NCI-H460 (cell line): ENCODE measurements at regions not wholly inside any gene's neighbourhood (a gene's known extent, or its start where the extent isn't known, plus 50 kb on each side); places are given as distances from the start of the nearest gene placed in this dataset.
"Not testable (repeated sequence)": the region's sequence is repeated elsewhere in the genome, so short reads cannot be mapped to it uniquely, and the experiment has no call there.

ENCODE experiments used
- DNase-seq: peaks from one replicate; pipeline ENCODE4 v3.0.0-alpha.2; 2016; ENCODE audit warnings: low read depth; ENCODE audit errors: extremely low read depth

GRCh38 chr2:81462420-81462819, 1157.9 kb upstream of the LRRTM1 start:
- no peak for DNase-seq

- no peak for DNase-seq
Observed at GRCh38 chr2:81445176-81445575, 1140.6 kb upstream of the LRRTM1 start.

GRCh38 chr2:81437456-81438000, 1133.0 kb upstream of the LRRTM1 start:
- no peak for DNase-seq

GRCh38 chr2:81436256-81436655, 1131.7 kb upstream of the LRRTM1 start:
- DNase-seq: no peak

GRCh38 chr2:81412681-81413080, 1108.1 kb upstream of the LRRTM1 start:
- DNase-seq: no peak

- DNase-seq: no peak
Observed at GRCh38 chr2:81403508-81403907, 1099.0 kb upstream of the LRRTM1 start.

GRCh38 chr2:81396417-81397019, 1092.0 kb upstream of the LRRTM1 start:
- no peak for DNase-seq

GRCh38 chr2:81395746-81396145, 1091.2 kb upstream of the LRRTM1 start:
- DNase-seq: no peak

- DNase-seq: no peak
Observed at GRCh38 chr2:81389203-81389602, 1084.7 kb upstream of the LRRTM1 start.

- DNase-seq: no peak
Observed at GRCh38 chr2:81363800-81364199, 1059.2 kb upstream of the LRRTM1 start.

- not testable (repeated sequence) for DNase-seq
Observed at GRCh38 chr2:81362468-81362867, 1057.9 kb upstream of the LRRTM1 start.

GRCh38 chr2:81355436-81355835, 1050.9 kb upstream of the LRRTM1 start:
- no peak for DNase-seq

- no peak for DNase-seq
Observed at GRCh38 chr2:81334046-81334445, 1029.5 kb upstream of the LRRTM1 start.

- DNase-seq: no peak
Observed at GRCh38 chr2:81328968-81329367, 1024.4 kb upstream of the LRRTM1 start.

- no peak for DNase-seq
Observed at GRCh38 chr2:81327911-81328310, 1023.4 kb upstream of the LRRTM1 start.

GRCh38 chr2:81324046-81324445, 1019.5 kb upstream of the LRRTM1 start:
- peak; percentile 19 for DNase-seq

GRCh38 chr2:81304154-81304830, 999.7 kb upstream of the LRRTM1 start:
- no peak for DNase-seq

GRCh38 chr2:81303321-81303720, 998.8 kb upstream of the LRRTM1 start:
- DNase-seq: no peak

- no peak for DNase-seq
Observed at GRCh38 chr2:81299841-81300240, 995.3 kb upstream of the LRRTM1 start.

GRCh38 chr2:81290846-81291245, 986.3 kb upstream of the LRRTM1 start:
- no peak for DNase-seq

- no peak for DNase-seq
Observed at GRCh38 chr2:81283081-81283480, 978.5 kb upstream of the LRRTM1 start.

GRCh38 chr2:81282151-81282769, 977.7 kb upstream of the LRRTM1 start:
- DNase-seq: no peak
